ENCODE measurements at regions not wholly inside any gene's neighbourhood (a gene's known extent, or its start where the extent isn't known, plus 50 kb on each side); places are given as distances from the start of the nearest gene placed in this dataset.
A peak's percentile ranks its signal among the peaks of the same experiment; 100 is the strongest.

DNA sequence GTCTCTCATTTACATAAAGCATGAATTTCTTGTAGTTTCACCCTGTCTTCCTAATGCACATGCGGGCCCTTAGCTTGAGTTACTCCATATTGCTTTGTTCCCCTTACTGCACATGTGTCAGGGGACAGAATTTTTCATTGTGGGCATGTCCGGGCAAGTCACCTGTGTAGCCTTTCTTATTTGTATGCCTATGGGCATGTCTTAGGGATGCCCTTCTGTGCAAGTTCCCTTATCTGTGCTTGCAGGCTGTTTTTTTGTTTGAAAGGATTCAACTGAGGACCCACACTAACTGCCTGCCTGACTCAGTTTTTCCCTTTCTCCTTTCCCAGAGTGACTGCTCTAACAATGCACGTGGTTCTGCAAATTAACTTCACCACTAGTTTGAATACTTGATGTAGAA is 161.7 kb downstream of the YTHDC2 start:
- CTCF ChIA-PET, result interaction anchor here (0.7 to 8.6 kb wide), 7 partner anchors 13 to 775 kb away, joined by 3 to 80 read pairs (median 3); no protein-coding TSS in a partner anchor

DNA sequence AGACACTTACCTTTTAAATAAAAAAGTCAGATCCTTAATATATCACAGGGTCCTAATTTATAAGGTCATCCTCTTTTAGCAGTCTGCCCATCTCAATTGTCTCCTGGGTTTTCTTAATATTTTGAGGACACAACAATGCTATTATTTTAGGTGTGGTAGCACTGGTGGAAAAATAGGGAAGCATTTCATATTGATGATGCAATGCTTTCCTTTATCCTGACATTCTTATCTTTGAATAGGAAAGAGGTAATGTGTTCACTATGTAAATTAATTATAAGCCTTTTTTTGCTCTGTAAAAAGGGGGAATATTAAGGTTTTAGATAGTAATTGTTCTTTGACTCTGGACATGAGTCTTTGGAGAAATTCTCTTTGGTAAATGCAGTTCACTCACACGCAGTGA is 164.7 kb downstream of the YTHDC2 start:
- CTCF ChIA-PET, result interaction anchor here (1.0 to 8.6 kb wide), 3 partner anchors 8 to 770 kb away, joined by 3 to 80 read pairs (median 5); no protein-coding TSS in a partner anchor
- no peak for TF ChIP-seq CTCF (IDR thresholded peaks at IDR 0.05; ENCODE audit: control extremely low read depth, extremely low read depth, low read depth, missing control alignments)
- DNase-seq (ENCODE audit: extremely low spot score), result no peak
- POLR2A ChIA-PET, result no interaction called here

More for the DNA sequence above, 161.7 kb downstream of the YTHDC2 start:
- no peak for TF ChIP-seq CTCF (IDR thresholded peaks at IDR 0.05; ENCODE audit: control extremely low read depth, extremely low read depth, low read depth, missing control alignments)
- no peak for DNase-seq (ENCODE audit: extremely low spot score)
- POLR2A ChIA-PET, result no interaction called here

GRCh38 chr5:113678924-113679575 is 165.6 kb downstream of the YTHDC2 start:
- DNase-seq (ENCODE audit: extremely low spot score), result peak; percentile 32
- ChIA-PET POLR2A (no interaction called here), CTCF (interaction anchor here (0.8 to 8.6 kb wide), 10 partner anchors 9 to 1150 kb away, joined by 3 to 80 read pairs (median 4); no protein-coding TSS in a partner anchor)
- peak; percentile 75 for TF ChIP-seq CTCF (IDR thresholded peaks at IDR 0.05; ENCODE audit: control extremely low read depth, extremely low read depth, low read depth, missing control alignments)

- ChIA-PET POLR2A (no interaction called here), CTCF (interaction anchor here (0.9 to 8.6 kb wide), 5 partner anchors 15 to 772 kb away, joined by 3 to 80 read pairs (median 5); no protein-coding TSS in a partner anchor)
- TF ChIP-seq CTCF (IDR thresholded peaks at IDR 0.05; ENCODE audit: control extremely low read depth, extremely low read depth, low read depth, missing control alignments), result no peak
- DNase-seq (ENCODE audit: extremely low spot score), result no peak
Measured at GRCh38 chr5:113680534-113680933, 167.0 kb downstream of the YTHDC2 start.

DNA sequence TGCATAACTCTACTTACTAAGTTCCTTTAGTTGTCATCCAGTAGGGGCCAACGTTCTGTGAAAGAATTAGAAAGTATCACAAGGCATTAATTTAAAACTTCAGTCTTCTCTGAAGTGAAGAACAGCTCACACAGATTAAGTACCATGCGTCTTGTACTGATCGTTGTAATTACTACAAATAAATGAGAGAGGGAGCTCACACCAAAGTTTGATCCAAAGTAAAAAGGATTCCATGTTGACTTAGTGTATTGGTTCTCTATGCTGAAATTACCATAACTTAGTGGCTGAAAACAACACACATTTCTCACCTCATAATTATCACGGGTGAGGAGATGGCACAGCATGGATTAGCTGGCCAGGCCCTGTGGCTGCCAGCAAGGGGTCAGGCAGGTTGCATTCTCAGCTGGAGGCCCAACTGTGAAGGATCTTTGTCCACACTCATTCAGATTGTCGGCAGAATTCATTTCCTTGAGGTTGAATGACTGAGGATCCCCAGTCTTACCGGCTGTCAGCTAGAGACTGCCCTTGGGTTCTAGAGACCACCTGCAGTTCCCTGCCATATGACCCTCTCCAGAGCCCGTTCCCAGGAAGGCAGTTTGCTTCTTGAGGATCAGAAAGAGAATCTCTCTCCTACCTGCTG is 169.1 kb downstream of the YTHDC2 start:
- no peak for DNase-seq (ENCODE audit: extremely low spot score)
- ChIA-PET CTCF (interaction anchor here (1.1 to 8.6 kb wide), 2 partner anchors 618 to 766 kb away, joined by 3 to 80 read pairs; no protein-coding TSS in a partner anchor), POLR2A (no interaction called here)
- no peak for TF ChIP-seq CTCF (IDR thresholded peaks at IDR 0.05; ENCODE audit: control extremely low read depth, extremely low read depth, low read depth, missing control alignments)

DNA sequence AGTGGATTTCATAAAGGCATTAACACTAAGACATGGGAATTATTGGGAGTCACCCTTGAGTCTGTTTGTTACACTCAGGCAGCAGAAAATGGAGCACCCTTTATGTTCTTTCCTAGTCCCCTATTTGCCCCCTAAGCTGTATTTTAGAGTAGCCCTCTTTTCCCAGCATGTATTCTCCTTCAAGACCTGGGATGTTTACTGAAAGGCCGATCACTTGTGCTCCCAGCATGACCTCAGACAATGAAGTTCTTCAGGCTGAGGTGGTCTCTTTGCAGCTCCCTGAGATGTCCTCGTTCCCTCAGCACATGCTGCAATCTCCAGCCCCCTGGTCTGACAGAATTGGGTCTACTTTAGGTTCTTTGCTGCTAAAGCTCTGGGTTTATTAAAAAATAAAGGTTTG is 169.7 kb downstream of the YTHDC2 start:
- ChIA-PET CTCF (interaction anchor here (8.6 kb wide), 1 partner anchor 765 kb away, joined by 80 read pairs; no protein-coding TSS in a partner anchor), POLR2A (no interaction called here)
- no peak for DNase-seq (ENCODE audit: extremely low spot score)
- TF ChIP-seq CTCF (IDR thresholded peaks at IDR 0.05; ENCODE audit: control extremely low read depth, extremely low read depth, low read depth, missing control alignments), result no peak

Measured in GM10248 (cell line).